Lung (tissue), 11 donors: ENCODE measurements at regions not wholly inside any gene's neighbourhood (a gene's known extent, or its start where the extent isn't known, plus 50 kb on each side); places are given as distances from the start of the nearest gene placed in this dataset.
"Not testable (repeated sequence)": the region's sequence is repeated elsewhere in the genome, so short reads cannot be mapped to it uniquely, and the experiment has no call there.

ENCODE experiments used
- ATAC-seq: fragments of 200-7000 bp; cut with Tn5 transposase; one replicate; pipeline ENCODE4 v1.9.1; 2020; ENCODE audit warnings: moderate number of reproducible peaks; ENCODE audit not compliant: insufficient read depth, low FRiP score
- DNase-seq, 3 donors: peaks; one replicate each; pipeline ENCODE4 v3.0.0-alpha.2; 2013 to 2017
- H3K27ac ChIP-seq, 2 donors: one replicate each; pipeline ENCODE4 v1.5.1; 2013; ENCODE audit warnings: mild to moderate bottlenecking in 2 of 2, moderate library complexity in 2 of 2, control low read depth in 1 of 2, inconsistent platforms in 1 of 2, low read depth in 1 of 2, low read length in 1 of 2
- H3K27me3 ChIP-seq, 3 donors: one replicate each; pipeline ENCODE4 v1.5.1; 2013; ENCODE audit warnings: low read length in 2 of 3; ENCODE audit not compliant: control insufficient read depth in 3 of 3, insufficient read depth in 3 of 3
- H3K36me3 ChIP-seq, 4 donors: one replicate each; pipeline ENCODE4 v1.5.1; 2013; ENCODE audit warnings: low read length in 4 of 4, mild to moderate bottlenecking in 1 of 4, moderate library complexity in 1 of 4; ENCODE audit not compliant: control insufficient read depth in 4 of 4, insufficient read depth in 4 of 4
- H3K4me1 ChIP-seq, 5 donors: one replicate each; pipeline ENCODE4 v1.5.1; 2013; ENCODE audit warnings: low read length in 5 of 5, mild to moderate bottlenecking in 2 of 5, moderate library complexity in 1 of 5; ENCODE audit not compliant: control insufficient read depth in 5 of 5, insufficient read depth in 5 of 5
- H3K4me3 ChIP-seq: one replicate; pipeline ENCODE4 v1.5.1; 2013; ENCODE audit warnings: mild to moderate bottlenecking, control low read depth, moderate library complexity
- H3K9ac ChIP-seq, 2 donors: one replicate each; pipeline ENCODE4 v1.5.1; 2013; ENCODE audit warnings: low read length in 2 of 2, control low read depth in 1 of 2; ENCODE audit not compliant: insufficient read depth in 1 of 2
- H3K9me3 ChIP-seq, 4 donors: one replicate each; pipeline ENCODE4 v1.5.1; 2013; ENCODE audit warnings: low read length in 3 of 4, mild to moderate bottlenecking in 1 of 4, moderate library complexity in 1 of 4; ENCODE audit not compliant: control insufficient read depth in 4 of 4, insufficient read depth in 3 of 4
- WGBS, 2 donors: extraction: QIAGEN DNeasy Blood & Tissue Kit; methylation state at CpG; one replicate each; pipeline ENCODE4 v1.1.7; 2013; 5-methylcytosine and 5-hydroxymethylcytosine counted together
- TF ChIP-seq, protein P1 (sequence below): IDR thresholded peaks from 2 replicates; pipeline ENCODE4 v1.5.1; 2012; ENCODE audit warnings: mild to moderate bottlenecking; ENCODE audit errors: control extremely low read depth, extremely low read depth
- donor health status: control.
- donor health status: control.
- donor health status: Bipolar disorder and iron deficiency.
- donor health status: healthy.
- donor health status: DM: yes; HTN: yes; CAD: no.

DNA sequence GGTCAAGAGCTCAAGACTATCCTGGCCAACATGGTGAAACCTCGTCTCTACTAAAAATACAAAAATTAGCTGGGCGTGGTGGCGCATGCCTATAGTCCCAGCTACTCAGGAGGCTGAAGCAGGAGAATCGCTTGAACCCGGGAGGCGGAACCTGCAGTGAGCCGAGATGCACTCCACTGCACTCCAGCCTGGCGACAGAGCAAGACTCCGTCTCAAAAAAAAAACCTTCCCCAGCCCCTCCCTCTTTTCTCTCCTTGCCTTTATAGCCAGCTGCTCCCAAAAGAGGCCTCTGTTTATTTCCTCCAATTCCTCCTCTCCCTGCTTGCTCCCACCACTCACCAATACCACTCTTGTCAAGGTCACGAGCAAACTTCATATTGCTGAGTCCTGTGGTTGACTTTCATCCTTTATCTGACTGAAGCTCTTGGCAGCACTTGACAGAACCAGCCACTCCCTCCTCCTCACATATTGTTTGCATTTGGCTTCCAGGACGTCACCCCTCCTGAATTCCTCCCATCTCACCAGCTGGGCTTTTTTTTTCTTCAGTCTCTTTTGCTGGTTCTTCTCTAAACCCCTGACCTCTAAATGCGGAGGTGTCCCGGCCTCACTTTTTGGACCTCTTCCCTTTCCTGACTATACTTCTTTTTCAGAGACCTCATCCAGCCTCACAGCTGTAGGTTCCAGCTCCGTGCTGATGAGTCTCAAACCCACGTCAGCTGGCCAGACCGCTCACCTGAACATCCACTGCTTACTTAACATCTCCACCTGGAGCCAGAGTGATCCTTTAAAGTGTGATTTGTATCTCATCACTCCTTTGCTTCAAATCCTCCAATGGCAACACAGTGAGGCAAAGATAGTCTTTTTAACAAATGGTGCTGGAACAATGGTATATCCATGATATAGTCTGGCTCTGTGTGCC is 84.6 kb upstream of the CAB39 start:
- no peak overlapping the region for H3K27ac ChIP-seq
- H3K4me1 ChIP-seq = peaks cover 0 to 1% (median 0%) of the 10 kb centered on the region in 5 donors
- no peaks in the 10 kb centered on the region for H3K36me3 ChIP-seq
- no peaks in the 10 kb centered on the region for H3K27me3 ChIP-seq
- no peak overlapping the region for H3K4me3 ChIP-seq
- ATAC-seq = peak; percentile 47
- H3K9me3 ChIP-seq = no peaks in the 10 kb centered on the region
- TF ChIP-seq, protein P1, sequence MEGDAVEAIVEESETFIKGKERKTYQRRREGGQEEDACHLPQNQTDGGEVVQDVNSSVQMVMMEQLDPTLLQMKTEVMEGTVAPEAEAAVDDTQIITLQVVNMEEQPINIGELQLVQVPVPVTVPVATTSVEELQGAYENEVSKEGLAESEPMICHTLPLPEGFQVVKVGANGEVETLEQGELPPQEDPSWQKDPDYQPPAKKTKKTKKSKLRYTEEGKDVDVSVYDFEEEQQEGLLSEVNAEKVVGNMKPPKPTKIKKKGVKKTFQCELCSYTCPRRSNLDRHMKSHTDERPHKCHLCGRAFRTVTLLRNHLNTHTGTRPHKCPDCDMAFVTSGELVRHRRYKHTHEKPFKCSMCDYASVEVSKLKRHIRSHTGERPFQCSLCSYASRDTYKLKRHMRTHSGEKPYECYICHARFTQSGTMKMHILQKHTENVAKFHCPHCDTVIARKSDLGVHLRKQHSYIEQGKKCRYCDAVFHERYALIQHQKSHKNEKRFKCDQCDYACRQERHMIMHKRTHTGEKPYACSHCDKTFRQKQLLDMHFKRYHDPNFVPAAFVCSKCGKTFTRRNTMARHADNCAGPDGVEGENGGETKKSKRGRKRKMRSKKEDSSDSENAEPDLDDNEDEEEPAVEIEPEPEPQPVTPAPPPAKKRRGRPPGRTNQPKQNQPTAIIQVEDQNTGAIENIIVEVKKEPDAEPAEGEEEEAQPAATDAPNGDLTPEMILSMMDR = no peak
- DNase-seq = peak; percentile 53 to 86 (median 72)
- no peak overlapping the region for H3K9ac ChIP-seq
- WGBS, 2 donors = 51 to 71% methylated on average over 16 of the region's 16 CpGs

DNA sequence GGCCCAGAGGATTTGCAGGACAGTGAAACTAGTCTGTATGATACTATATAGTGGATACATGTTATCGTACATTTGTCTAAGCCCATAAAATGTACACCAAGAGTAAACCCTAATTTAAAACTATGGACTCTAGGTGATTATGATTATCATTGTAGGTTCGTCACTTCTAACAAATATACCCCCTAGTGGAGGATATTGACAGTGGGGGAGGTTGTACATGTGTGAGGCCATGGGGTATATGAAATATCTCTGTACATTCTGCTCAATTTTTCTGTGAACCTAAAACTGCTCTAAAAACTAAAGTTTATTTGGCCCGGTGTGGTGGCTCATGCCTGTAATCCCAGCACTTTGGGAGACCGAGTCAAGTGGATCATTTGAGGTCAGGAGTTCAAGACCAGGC is 81.2 kb upstream of the CAB39 start:
- Histone ChIP-seq H3K4me3 (no peak overlapping the region), H3K4me1 (peaks cover 0 to 1% (median 0%) of the 10 kb centered on the region in 5 donors), H3K27me3 (no peaks in the 10 kb centered on the region), H3K36me3 (no peaks in the 10 kb centered on the region), H3K9ac (no peak overlapping the region), H3K27ac (no peak overlapping the region), H3K9me3 (no peaks in the 10 kb centered on the region)
- TF ChIP-seq, protein P1 = no peak
- ATAC-seq = no peak
- no peak for DNase-seq
- 95 to 97% methylated on average over 4 of the region's 4 CpGs for WGBS, 2 donors

DNA sequence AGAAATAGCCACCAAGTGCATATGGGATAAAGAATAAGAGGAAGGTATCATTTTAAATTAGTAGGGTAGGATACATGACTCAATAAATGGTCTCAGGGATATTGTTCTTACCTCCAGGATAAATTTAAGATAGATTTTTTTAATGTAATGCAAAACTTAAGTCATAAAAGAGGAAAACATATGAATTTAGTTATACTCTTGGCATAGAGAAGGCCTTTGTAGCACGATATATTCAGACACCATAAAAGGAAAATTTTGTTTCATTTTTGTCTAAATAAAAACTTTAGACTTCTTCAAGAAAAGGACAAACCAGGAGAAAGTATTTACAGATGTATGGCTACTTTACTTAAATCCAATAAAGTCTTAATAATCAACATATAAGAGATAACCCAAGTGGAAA is 78.5 kb upstream of the CAB39 start:
- 76 to 89% methylated on average over 1 of the region's 1 CpG for WGBS, 2 donors
- Histone ChIP-seq H3K36me3 (no peaks in the 10 kb centered on the region), H3K9me3 (no peaks in the 10 kb centered on the region), H3K9ac (no peak overlapping the region), H3K4me1 (no peaks in the 10 kb centered on the region), H3K27me3 (no peaks in the 10 kb centered on the region), H3K4me3 (no peak overlapping the region), H3K27ac (no peak overlapping the region)
- no peak for DNase-seq
- TF ChIP-seq, protein P1 = no peak
- ATAC-seq = no peak

DNA sequence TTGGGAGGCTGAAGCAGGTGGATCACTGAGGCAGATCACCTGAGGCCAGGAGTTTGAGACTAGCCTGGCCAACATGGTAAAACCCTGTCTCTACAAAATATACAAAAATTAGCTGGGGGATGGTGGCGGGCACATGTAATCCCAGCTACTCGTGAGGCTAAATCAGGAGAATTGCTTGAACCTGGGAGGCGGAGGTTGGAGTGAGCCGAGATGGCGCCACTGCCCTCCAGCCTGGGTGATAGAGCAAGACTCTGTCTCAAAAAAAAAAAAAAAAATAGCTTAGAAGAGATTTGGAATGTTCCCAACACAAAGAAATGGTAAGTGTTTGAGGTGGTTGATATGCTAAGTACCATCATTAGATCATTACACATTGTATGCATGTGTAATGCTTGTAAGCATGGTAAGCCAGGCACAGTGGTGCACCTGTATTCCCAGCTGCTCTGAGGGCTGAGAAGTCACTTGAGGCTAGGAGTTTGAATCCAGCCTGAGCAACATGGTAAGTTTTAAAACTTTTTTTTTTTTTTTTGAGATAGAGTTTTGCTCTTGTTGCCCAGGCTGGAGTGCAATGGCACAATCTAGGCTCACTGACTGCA is 77.8 kb upstream of the CAB39 start:
- not testable (repeated sequence) for H3K27me3 ChIP-seq, H3K4me1 ChIP-seq, H3K4me3 ChIP-seq, H3K9me3 ChIP-seq, H3K9ac ChIP-seq, H3K36me3 ChIP-seq, H3K27ac ChIP-seq
- ATAC-seq (peak; percentile 62), DNase-seq (peak in 1 of 3 donors; percentile 56)
- WGBS, 2 donors = 72 to 88% methylated on average over 5 of the region's 5 CpGs
